Right atrium auricular region (tissue), 2 donors: ENCODE measurements at regions not wholly inside any gene's neighbourhood (a gene's known extent, or its start where the extent isn't known, plus 50 kb on each side); places are given as distances from the start of the nearest gene placed in this dataset.
A peak's percentile ranks its signal among the peaks of the same experiment; 100 is the strongest.

ENCODE experiments used
- DNase-seq: peaks from one replicate; pipeline ENCODE4 v3.0.0-alpha.2; 2019; ENCODE audit warnings: low spot score
- H3K27ac ChIP-seq, 2 donors: fragments of 200-600 bp; sonication (generic); 1 replicate in 1 of 2; 2 replicates in 1 of 2; pipeline ENCODE4 v1.5.1; 2016 to 2019
- H3K27me3 ChIP-seq, 2 donors: fragments of 200-600 bp; sonication (generic); one replicate each; pipeline versions ENCODE4 v1.5.1 to v1.6.0; 2017 to 2019
- H3K36me3 ChIP-seq: fragments of 200-600 bp; sonication (generic); one replicate; pipeline ENCODE4 v1.5.1; 2016
- H3K4me1 ChIP-seq, 2 donors: fragments of 200-600 bp; sonication (generic); one replicate each; pipeline versions ENCODE4 v1.5.1 to v1.6.0; 2017 to 2019
- H3K4me3 ChIP-seq, 2 donors: fragments of 200-600 bp; sonication (generic); 1 replicate in 1 of 2; 2 replicates in 1 of 2; pipeline ENCODE4 v1.5.1; 2017 to 2019; ENCODE audit warnings: mild to moderate bottlenecking in 1 of 2, moderate library complexity in 1 of 2
- H3K9me3 ChIP-seq, 2 donors: fragments of 200-600 bp; sonication (generic); one replicate each; pipeline ENCODE4 v1.5.1; 2019
- TF ChIP-seq, protein P1 (sequence below), 2 donors: fragments of 200-600 bp; sonication (generic); IDR thresholded peaks; one replicate each; pipeline ENCODE4 v1.5.1; 2019; ENCODE audit warnings: antibody characterized with exemption in 2 of 2

DNA sequence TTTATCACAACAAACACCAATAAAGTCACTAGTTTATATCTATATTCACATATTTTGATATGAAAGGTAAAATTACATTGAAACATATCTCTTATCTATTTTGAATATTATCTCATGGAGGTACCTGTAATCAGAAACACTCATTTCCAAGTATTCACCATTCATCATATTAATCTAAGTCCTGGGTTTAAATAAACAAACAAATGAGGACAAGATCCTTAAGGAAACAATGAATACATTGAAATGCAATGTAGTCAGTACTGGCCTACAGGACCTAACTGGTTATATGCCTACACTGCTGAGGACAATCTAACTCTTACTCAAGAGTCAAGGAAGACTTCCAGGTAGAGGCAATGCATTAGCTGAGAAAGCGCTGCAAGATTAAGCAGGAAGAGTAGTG is 1411.9 kb upstream of the RAG2 start:
- Histone ChIP-seq H3K4me3 (no peak overlapping the region), H3K36me3 (no peaks in the 10 kb centered on the region), H3K27me3 (no peaks in the 10 kb centered on the region), H3K9me3 (no peaks in the 10 kb centered on the region), H3K4me1 (no peaks in the 10 kb centered on the region), H3K27ac (no peak overlapping the region)
- TF ChIP-seq, protein P1, sequence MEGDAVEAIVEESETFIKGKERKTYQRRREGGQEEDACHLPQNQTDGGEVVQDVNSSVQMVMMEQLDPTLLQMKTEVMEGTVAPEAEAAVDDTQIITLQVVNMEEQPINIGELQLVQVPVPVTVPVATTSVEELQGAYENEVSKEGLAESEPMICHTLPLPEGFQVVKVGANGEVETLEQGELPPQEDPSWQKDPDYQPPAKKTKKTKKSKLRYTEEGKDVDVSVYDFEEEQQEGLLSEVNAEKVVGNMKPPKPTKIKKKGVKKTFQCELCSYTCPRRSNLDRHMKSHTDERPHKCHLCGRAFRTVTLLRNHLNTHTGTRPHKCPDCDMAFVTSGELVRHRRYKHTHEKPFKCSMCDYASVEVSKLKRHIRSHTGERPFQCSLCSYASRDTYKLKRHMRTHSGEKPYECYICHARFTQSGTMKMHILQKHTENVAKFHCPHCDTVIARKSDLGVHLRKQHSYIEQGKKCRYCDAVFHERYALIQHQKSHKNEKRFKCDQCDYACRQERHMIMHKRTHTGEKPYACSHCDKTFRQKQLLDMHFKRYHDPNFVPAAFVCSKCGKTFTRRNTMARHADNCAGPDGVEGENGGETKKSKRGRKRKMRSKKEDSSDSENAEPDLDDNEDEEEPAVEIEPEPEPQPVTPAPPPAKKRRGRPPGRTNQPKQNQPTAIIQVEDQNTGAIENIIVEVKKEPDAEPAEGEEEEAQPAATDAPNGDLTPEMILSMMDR (IDR thresholded peaks at IDR 0.05): no peak
- no peak for DNase-seq

DNA sequence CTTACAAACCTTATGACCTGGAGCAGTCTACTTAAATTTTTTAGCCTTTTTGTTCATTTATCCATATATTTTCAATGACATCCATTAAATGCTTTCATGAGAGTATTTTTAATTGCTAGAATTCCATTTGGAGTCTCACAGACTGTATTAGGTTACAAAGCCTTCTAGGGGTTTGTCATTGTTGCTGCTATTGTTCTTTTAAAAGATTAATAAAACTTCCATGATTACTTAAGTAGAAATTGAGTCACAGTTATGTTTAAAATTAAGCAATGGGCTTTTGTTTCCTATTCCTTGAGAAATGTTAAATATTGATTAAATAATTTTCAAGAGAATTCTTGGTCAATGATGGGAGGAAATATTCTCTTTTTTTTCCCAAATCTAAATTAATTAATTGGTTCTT is 1408.4 kb upstream of the RAG2 start:
- Histone ChIP-seq H3K36me3 (no peaks in the 10 kb centered on the region), H3K27me3 (no peaks in the 10 kb centered on the region), H3K27ac (no peak overlapping the region), H3K9me3 (no peaks in the 10 kb centered on the region), H3K4me3 (no peak overlapping the region), H3K4me1 (no peaks in the 10 kb centered on the region)
- TF ChIP-seq, protein P1 (IDR thresholded peaks at IDR 0.05): no peak
- DNase-seq: no peak

GRCh38 chr11:38005597-38005996 is 1407.6 kb upstream of the RAG2 start:
- no peaks in the 10 kb centered on the region for H3K36me3 ChIP-seq
- no peaks in the 10 kb centered on the region for H3K4me1 ChIP-seq
- H3K9me3 ChIP-seq: no peaks in the 10 kb centered on the region
- TF ChIP-seq, protein P1 (IDR thresholded peaks at IDR 0.05): no peak
- DNase-seq: no peak
- no peak overlapping the region for H3K27ac ChIP-seq
- no peaks in the 10 kb centered on the region for H3K27me3 ChIP-seq
- no peak overlapping the region for H3K4me3 ChIP-seq

DNA sequence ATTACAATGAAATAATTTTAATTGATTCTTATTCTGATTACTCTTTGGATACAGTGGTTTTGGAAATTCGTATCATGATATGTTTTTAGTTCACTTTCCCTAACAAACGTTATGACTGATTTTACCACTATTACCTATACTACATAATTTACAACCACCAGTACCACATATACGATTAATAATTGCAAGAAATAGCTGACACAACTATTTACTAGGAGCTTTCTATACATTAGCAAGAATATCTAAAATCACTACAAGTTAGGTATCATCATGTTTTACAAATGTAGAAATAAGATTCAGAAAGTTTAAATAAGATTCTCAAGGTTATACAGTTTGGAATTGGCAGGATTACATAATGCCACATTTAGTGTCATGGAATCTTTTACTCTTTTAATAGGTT is 1401.1 kb upstream of the RAG2 start:
- DNase-seq: no peak
- Histone ChIP-seq H3K27ac (no peak overlapping the region), H3K4me3 (no peak overlapping the region), H3K36me3 (no peaks in the 10 kb centered on the region), H3K4me1 (no peaks in the 10 kb centered on the region), H3K9me3 (no peaks in the 10 kb centered on the region), H3K27me3 (no peaks in the 10 kb centered on the region)
- TF ChIP-seq, protein P1 (IDR thresholded peaks at IDR 0.05): no peak

GRCh38 chr11:37995886-37996285 is 1397.8 kb upstream of the RAG2 start:
- Histone ChIP-seq H3K27ac (no peak overlapping the region), H3K4me1 (no peaks in the 10 kb centered on the region), H3K9me3 (no peaks in the 10 kb centered on the region), H3K4me3 (no peak overlapping the region), H3K27me3 (no peaks in the 10 kb centered on the region), H3K36me3 (no peaks in the 10 kb centered on the region)
- TF ChIP-seq, protein P1 (IDR thresholded peaks at IDR 0.05): no peak
- no peak for DNase-seq

GRCh38 chr11:37988031-37988430 is 1390.0 kb upstream of the RAG2 start:
- Histone ChIP-seq H3K27me3 (no peaks in the 10 kb centered on the region), H3K36me3 (no peaks in the 10 kb centered on the region), H3K4me1 (no peaks in the 10 kb centered on the region), H3K27ac (peak overlapping the region in 1 of 2 donors; percentile 41), H3K9me3 (no peaks in the 10 kb centered on the region), H3K4me3 (no peak overlapping the region)
- no peak for DNase-seq
- TF ChIP-seq, protein P1 (IDR thresholded peaks at IDR 0.05): no peak
